Mesenchymal stem cell (in vitro differentiated cells and primary cell): ENCODE measurements at regions not wholly inside any gene's neighbourhood (a gene's known extent, or its start where the extent isn't known, plus 50 kb on each side); places are given as distances from the start of the nearest gene placed in this dataset.

ENCODE experiments used
- DNase-seq: peaks from one replicate; pipeline ENCODE4 v3.0.0-alpha.2; 2013
- H2AFZ ChIP-seq: one replicate; pipeline ENCODE4 v1.6.1; 2013; ENCODE audit warnings: low read depth, mild to moderate bottlenecking, control low read depth, inconsistent platforms, low read length, moderate library complexity
- H2AK5ac ChIP-seq: 2 replicates; pipeline ENCODE4 v1.6.1; 2013; ENCODE audit warnings: low read length, moderate library complexity, mild to moderate bottlenecking, inconsistent platforms; ENCODE audit not compliant: severe bottlenecking
- H2BK120ac ChIP-seq: one replicate; pipeline ENCODE4 v1.6.1; 2013; ENCODE audit warnings: low read depth, mild to moderate bottlenecking, inconsistent platforms, low read length, moderate library complexity
- H2BK12ac ChIP-seq, 2 experiments: one replicate each; pipeline ENCODE4 v1.6.1; 2013; ENCODE audit warnings: inconsistent platforms in 2 of 2, low read length in 2 of 2, mild to moderate bottlenecking in 2 of 2, moderate library complexity in 2 of 2, control low read depth in 1 of 2
- H2BK15ac ChIP-seq: one replicate; pipeline ENCODE4 v1.6.1; 2013; ENCODE audit warnings: mild to moderate bottlenecking, low read depth, inconsistent platforms; ENCODE audit not compliant: poor library complexity, severe bottlenecking
- H2BK5ac ChIP-seq: 2 replicates; pipeline ENCODE4 v1.6.1; 2013; ENCODE audit warnings: low read depth, mild to moderate bottlenecking, low read length, control low read depth, inconsistent platforms; ENCODE audit not compliant: poor library complexity, severe bottlenecking
- H3K14ac ChIP-seq, 2 experiments: one replicate each; pipeline ENCODE4 v1.6.1; 2013; ENCODE audit warnings: inconsistent platforms in 2 of 2, low read length in 2 of 2, control low read depth in 1 of 2, mild to moderate bottlenecking in 1 of 2, moderate library complexity in 1 of 2
- H3K18ac ChIP-seq, 2 experiments: one replicate each; pipeline ENCODE4 v1.6.1; 2013; ENCODE audit warnings: inconsistent platforms in 2 of 2, low read length in 2 of 2, control low read depth in 1 of 2, low read depth in 1 of 2, mild to moderate bottlenecking in 1 of 2
- H3K23ac ChIP-seq, 2 experiments: one replicate each; pipeline ENCODE4 v1.6.1; 2013; ENCODE audit warnings: inconsistent platforms in 2 of 2, low read length in 2 of 2, mild to moderate bottlenecking in 2 of 2, moderate library complexity in 2 of 2, control low read depth in 1 of 2
- H3K27ac ChIP-seq: 2 replicates; pipeline ENCODE4 v1.5.1; 2013; ENCODE audit warnings: mild to moderate bottlenecking, moderate library complexity, low read length, control low read depth, inconsistent platforms; ENCODE audit not compliant: poor library complexity, severe bottlenecking
- H3K27me3 ChIP-seq, 2 experiments: 2 replicates each; pipeline versions ENCODE4 v1.6.1 to v1.7.0; 2013; ENCODE audit warnings: low read length in 2 of 2, mild to moderate bottlenecking in 2 of 2, moderate library complexity in 2 of 2, control low read depth in 1 of 2, inconsistent platforms in 1 of 2; ENCODE audit not compliant: control insufficient read depth in 1 of 2, insufficient read depth in 1 of 2
- H3K36me3 ChIP-seq, 2 experiments: 2 replicates each; pipeline versions ENCODE4 v1.6.1 to v1.7.0; 2013; ENCODE audit warnings: low read length in 2 of 2, control low read depth in 1 of 2, inconsistent platforms in 1 of 2, low read depth in 1 of 2, mild to moderate bottlenecking in 1 of 2; ENCODE audit not compliant: insufficient read depth in 2 of 2, control insufficient read depth in 1 of 2
- H3K4ac ChIP-seq, 2 experiments: one replicate each; pipeline ENCODE4 v1.6.1; 2013; ENCODE audit warnings: inconsistent platforms in 2 of 2, low read length in 2 of 2, mild to moderate bottlenecking in 2 of 2, moderate library complexity in 2 of 2, control low read depth in 1 of 2, low read depth in 1 of 2
- H3K4me1 ChIP-seq: 2 replicates; pipeline ENCODE4 v1.6.1; 2013; ENCODE audit warnings: low read depth, low read length, control low read depth; ENCODE audit not compliant: control insufficient read depth, insufficient read depth
- H3K4me2 ChIP-seq: 2 replicates; pipeline ENCODE4 v1.6.1; 2013; ENCODE audit warnings: low read length, mild to moderate bottlenecking, inconsistent platforms; ENCODE audit not compliant: poor library complexity, severe bottlenecking
- H3K4me3 ChIP-seq, 2 experiments: 2 replicates each; pipeline versions ENCODE4 v1.5.1 to v1.7.0; 2013; ENCODE audit warnings: low read length in 2 of 2, mild to moderate bottlenecking in 2 of 2, control low read depth in 1 of 2, low read depth in 1 of 2; ENCODE audit not compliant: insufficient read depth in 1 of 2
- H3K79me1 ChIP-seq: replicated peaks from 2 replicates; pipeline ENCODE4 v1.6.1; 2013; ENCODE audit warnings: mild to moderate bottlenecking, control low read depth, low read length, inconsistent platforms; ENCODE audit not compliant: poor library complexity, severe bottlenecking
- H3K9ac ChIP-seq: 2 replicates; pipeline ENCODE4 v1.7.0; 2013; ENCODE audit warnings: mild to moderate bottlenecking, low read length, moderate library complexity
- H3K9me3 ChIP-seq: 2 replicates; pipeline ENCODE4 v1.7.0; 2013; ENCODE audit warnings: mild to moderate bottlenecking, low read length; ENCODE audit not compliant: control insufficient read depth
- H4K8ac ChIP-seq: one replicate; pipeline ENCODE4 v1.6.1; 2013; ENCODE audit warnings: inconsistent platforms, mild to moderate bottlenecking, low read length, moderate library complexity
- H4K91ac ChIP-seq: one replicate; pipeline ENCODE4 v1.6.1; 2013; ENCODE audit warnings: mild to moderate bottlenecking, low read length, inconsistent platforms
- WGBS: methylation state at CpG from one replicate; pipeline ENCODE4 v1.1.7; 2013; ENCODE audit warnings: mixed read lengths; 5-methylcytosine and 5-hydroxymethylcytosine counted together

DNA sequence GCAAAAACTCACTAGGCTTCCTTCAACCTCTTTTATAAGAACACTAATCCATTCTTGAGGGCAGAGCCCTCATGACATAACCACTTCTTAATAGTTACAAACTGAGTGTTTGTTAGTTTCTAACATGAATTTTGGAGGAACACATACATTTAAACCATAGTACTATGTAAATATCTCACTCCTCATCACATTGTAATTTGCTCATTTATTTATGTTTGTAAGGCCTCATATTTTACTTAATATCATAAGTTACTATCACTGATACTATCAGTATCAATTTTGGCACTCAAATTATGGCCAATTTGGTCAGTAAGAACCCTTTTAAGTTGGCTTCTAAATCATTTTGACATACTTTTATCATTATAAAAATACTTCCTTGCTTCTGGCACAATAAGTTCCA lies 603.1 kb downstream of the ZEB2 start:
- H3K14ac ChIP-seq = no peak overlapping the region
- no peak overlapping the region for H2BK120ac ChIP-seq
- H2BK15ac ChIP-seq = no peak overlapping the region
- H4K91ac ChIP-seq = no peak overlapping the region
- no peak for DNase-seq
- no peak overlapping the region for H2BK12ac ChIP-seq
- no peaks in the 10 kb centered on the region for H3K36me3 ChIP-seq
- no peak overlapping the region for H3K4me3 ChIP-seq
- H2AK5ac ChIP-seq = no peak overlapping the region
- H3K27me3 ChIP-seq = no peaks in the 10 kb centered on the region
- H3K18ac ChIP-seq = no peak overlapping the region
- no peak overlapping the region for H3K4me2 ChIP-seq
- H3K4ac ChIP-seq = no peak overlapping the region
- no peak overlapping the region for H2BK5ac ChIP-seq
- H3K79me1 ChIP-seq = no peaks in the 10 kb centered on the region
- H3K4me1 ChIP-seq = no peaks in the 10 kb centered on the region
- H3K23ac ChIP-seq = no peak overlapping the region
- peaks cover 30% of the 10 kb centered on the region for H3K9me3 ChIP-seq
- no peak overlapping the region for H3K9ac ChIP-seq
- H4K8ac ChIP-seq = no peak overlapping the region
- no peak overlapping the region for H3K27ac ChIP-seq
- H2AFZ ChIP-seq = no peak overlapping the region

DNA sequence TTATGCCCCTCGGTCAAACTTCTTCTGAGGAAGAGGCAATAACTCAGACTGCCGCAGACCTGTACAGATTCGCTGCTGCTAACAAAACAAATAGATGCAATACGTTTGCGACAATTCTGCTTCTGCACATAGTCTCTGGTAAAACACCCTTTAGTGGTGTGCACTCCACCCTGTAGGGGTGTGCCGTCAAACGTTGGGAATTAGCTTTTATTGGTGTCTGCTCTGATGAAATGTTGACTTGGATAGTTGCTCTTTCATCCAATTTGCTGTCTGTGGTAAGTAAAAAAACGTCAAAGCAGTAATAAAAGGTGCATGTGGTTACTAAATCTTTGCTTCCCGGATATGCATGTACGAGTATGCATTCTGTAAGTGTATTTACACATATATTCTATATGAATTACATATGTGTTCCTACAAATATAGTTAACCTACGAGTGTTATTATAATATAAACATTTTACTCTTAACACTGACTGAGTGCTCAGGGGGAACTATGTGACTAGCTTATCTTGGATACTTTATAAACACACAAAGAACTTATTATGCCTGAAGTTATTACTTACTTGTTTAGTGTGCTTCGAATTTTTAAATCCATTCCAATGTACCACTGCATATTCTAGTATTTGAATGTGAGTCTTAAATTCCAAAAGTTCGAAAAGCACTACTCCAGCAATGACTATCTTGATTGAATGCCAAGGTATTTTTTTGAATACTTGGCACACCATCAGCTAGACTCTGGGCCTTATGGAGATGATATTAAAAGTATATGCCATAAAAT lies 610.2 kb downstream of the ZEB2 start:
- Histone ChIP-seq H3K14ac (no peak overlapping the region), H3K18ac (no peak overlapping the region), H2BK5ac (no peak overlapping the region), H3K4me3 (no peak overlapping the region), H3K4me1 (no peaks in the 10 kb centered on the region), H2AFZ (no peak overlapping the region), H3K9me3 (no peaks in the 10 kb centered on the region), H3K27ac (no peak overlapping the region), H3K9ac (no peak overlapping the region), H2AK5ac (no peak overlapping the region), H3K36me3 (no peaks in the 10 kb centered on the region), H4K8ac (no peak overlapping the region), H2BK120ac (no peak overlapping the region), H3K4ac (no peak overlapping the region), H4K91ac (no peak overlapping the region), H2BK15ac (no peak overlapping the region), H3K23ac (no peak overlapping the region), H3K4me2 (no peak overlapping the region), H3K79me1 (no peaks in the 10 kb centered on the region), H3K27me3 (no peaks in the 10 kb centered on the region), H2BK12ac (no peak overlapping the region)
- WGBS = 83% methylated on average over 8 of the region's 13 CpGs
- DNase-seq = no peak

DNA sequence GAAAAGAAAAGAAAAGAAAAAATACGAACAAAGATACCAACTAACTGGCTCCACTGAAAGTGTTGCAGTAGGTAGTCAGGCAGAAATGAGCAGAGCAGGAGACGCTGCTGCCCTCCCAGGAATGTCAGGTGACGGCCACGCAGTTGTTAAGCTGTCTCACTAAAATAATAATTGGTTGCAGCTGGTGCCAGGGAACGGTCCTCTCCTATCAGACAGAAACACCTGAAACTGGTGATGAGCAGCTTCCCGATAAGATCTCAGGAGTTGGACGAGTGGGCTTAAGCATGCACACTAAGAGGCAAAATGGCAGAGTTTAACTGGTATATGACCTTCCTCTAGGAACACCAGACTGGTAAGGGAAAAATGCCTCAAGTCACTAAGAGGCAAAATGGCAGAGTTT lies 611.1 kb downstream of the ZEB2 start:
- H2BK15ac ChIP-seq = no peak overlapping the region
- no peaks in the 10 kb centered on the region for H3K36me3 ChIP-seq
- no peak overlapping the region for H2AFZ ChIP-seq
- WGBS = 93% methylated on average over 7 of the region's 7 CpGs
- no peak overlapping the region for H2AK5ac ChIP-seq
- H3K14ac ChIP-seq = no peak overlapping the region
- no peak overlapping the region for H2BK5ac ChIP-seq
- no peak overlapping the region for H3K23ac ChIP-seq
- no peak overlapping the region for H4K91ac ChIP-seq
- H4K8ac ChIP-seq = no peak overlapping the region
- H3K27ac ChIP-seq = no peak overlapping the region
- H3K79me1 ChIP-seq = no peaks in the 10 kb centered on the region
- DNase-seq = no peak
- no peak overlapping the region for H2BK120ac ChIP-seq
- H3K4ac ChIP-seq = no peak overlapping the region
- no peaks in the 10 kb centered on the region for H3K4me1 ChIP-seq
- no peaks in the 10 kb centered on the region for H3K9me3 ChIP-seq
- H3K4me2 ChIP-seq = no peak overlapping the region
- no peak overlapping the region for H2BK12ac ChIP-seq
- H3K4me3 ChIP-seq = no peak overlapping the region
- no peak overlapping the region for H3K18ac ChIP-seq
- no peaks in the 10 kb centered on the region for H3K27me3 ChIP-seq
- no peak overlapping the region for H3K9ac ChIP-seq

DNA sequence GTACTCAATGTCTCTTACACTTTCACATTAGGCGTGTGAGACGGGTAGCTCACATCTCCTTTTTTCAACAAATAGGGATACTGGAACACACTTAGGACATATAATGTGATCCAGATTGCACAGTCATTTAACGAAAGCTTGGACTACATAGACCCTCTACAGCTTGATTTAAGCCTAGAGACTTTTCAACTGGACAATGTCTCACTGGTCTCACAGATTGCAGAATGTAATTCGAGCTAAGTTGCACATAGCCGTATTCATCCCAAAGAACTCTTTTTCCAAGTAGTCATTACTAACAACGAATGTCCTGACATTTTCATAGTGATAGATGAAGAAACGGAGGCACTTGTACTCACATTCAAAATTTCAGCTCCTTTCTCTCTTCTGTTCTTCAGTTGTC lies 612.1 kb downstream of the ZEB2 start:
- Histone ChIP-seq H3K9ac (no peak overlapping the region), H4K8ac (no peak overlapping the region), H3K9me3 (no peaks in the 10 kb centered on the region), H2BK120ac (no peak overlapping the region), H3K18ac (no peak overlapping the region), H2AFZ (no peak overlapping the region), H2BK15ac (no peak overlapping the region), H3K27ac (no peak overlapping the region), H3K14ac (no peak overlapping the region), H3K4ac (no peak overlapping the region), H4K91ac (no peak overlapping the region), H3K4me2 (no peak overlapping the region), H3K79me1 (no peaks in the 10 kb centered on the region), H3K4me3 (no peak overlapping the region), H2BK12ac (no peak overlapping the region), H2BK5ac (no peak overlapping the region), H3K4me1 (no peaks in the 10 kb centered on the region), H3K27me3 (no peaks in the 10 kb centered on the region), H2AK5ac (no peak overlapping the region), H3K23ac (no peak overlapping the region), H3K36me3 (no peaks in the 10 kb centered on the region)
- 92% methylated on average over 7 of the region's 7 CpGs for WGBS
- DNase-seq = peak; percentile 29
